ENCODE measurements at regions not wholly inside any gene's neighbourhood (a gene's known extent, or its start where the extent isn't known, plus 50 kb on each side); places are given as distances from the start of the nearest gene placed in this dataset.

DNA sequence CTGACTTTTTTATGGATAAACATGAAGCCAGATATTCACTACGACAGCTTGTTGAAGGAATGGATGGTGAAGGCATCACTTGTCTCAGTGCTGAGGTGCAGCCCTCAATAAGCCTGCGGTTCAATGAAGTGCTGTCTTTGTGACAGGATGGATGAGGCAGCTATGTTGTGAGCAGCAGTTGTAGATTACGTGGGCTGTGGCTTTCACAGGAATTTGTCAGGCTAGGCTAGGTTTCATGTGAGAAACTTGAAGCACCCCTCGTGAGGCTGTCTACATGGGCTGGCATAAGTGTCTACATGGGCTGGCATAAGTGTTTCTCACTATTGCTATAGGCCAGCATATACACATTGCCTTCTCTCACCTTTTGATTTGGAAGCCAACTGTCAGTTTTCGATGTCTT lies 1050.0 kb downstream of the ADGRL3 start:
- intact Hi-C loops (cut with DNase I): no loop called here
- no peaks in the 10 kb centered on the region for H3K9me3 ChIP-seq
- H3K27ac ChIP-seq: no peak overlapping the region
- no peaks in the 10 kb centered on the region for H3K27me3 ChIP-seq
- H3K36me3 ChIP-seq: no peaks in the 10 kb centered on the region
- TF ChIP-seq, protein P1, sequence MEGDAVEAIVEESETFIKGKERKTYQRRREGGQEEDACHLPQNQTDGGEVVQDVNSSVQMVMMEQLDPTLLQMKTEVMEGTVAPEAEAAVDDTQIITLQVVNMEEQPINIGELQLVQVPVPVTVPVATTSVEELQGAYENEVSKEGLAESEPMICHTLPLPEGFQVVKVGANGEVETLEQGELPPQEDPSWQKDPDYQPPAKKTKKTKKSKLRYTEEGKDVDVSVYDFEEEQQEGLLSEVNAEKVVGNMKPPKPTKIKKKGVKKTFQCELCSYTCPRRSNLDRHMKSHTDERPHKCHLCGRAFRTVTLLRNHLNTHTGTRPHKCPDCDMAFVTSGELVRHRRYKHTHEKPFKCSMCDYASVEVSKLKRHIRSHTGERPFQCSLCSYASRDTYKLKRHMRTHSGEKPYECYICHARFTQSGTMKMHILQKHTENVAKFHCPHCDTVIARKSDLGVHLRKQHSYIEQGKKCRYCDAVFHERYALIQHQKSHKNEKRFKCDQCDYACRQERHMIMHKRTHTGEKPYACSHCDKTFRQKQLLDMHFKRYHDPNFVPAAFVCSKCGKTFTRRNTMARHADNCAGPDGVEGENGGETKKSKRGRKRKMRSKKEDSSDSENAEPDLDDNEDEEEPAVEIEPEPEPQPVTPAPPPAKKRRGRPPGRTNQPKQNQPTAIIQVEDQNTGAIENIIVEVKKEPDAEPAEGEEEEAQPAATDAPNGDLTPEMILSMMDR (IDR thresholded peaks at IDR 0.05): no peak
- no peak overlapping the region for H3K4me3 ChIP-seq
- H3K4me1 ChIP-seq: no peaks in the 10 kb centered on the region
- DNase-seq (ENCODE audit: low spot score in 2 of 2): no peak

DNA sequence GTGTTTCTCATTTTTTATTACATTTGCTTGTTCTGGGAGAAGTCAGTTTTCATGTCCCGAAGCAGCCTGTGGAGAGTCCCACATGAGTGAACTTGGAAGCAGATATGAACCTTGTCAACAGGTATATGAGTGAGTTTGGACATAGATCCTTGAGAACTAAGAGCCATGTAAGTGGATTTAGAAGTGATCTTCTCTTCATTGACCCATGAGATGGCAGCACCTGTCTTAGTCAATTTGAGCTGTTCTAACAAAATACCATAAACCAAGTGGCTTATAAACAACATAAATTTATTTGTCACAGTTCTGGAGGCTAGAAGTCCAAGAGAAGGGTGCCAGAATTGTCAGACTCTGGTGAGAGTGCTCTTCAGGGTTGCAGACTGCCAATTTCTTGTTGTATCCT lies 1043.8 kb downstream of the ADGRL3 start:
- intact Hi-C loops (cut with DNase I): no loop called here
- no peak for DNase-seq (ENCODE audit: low spot score in 2 of 2)
- H3K9me3 ChIP-seq: no peaks in the 10 kb centered on the region
- H3K27ac ChIP-seq: no peak overlapping the region
- no peaks in the 10 kb centered on the region for H3K36me3 ChIP-seq
- H3K4me1 ChIP-seq: no peaks in the 10 kb centered on the region
- TF ChIP-seq, protein P1 (IDR thresholded peaks at IDR 0.05): no peak
- no peak overlapping the region for H3K4me3 ChIP-seq
- H3K27me3 ChIP-seq: no peaks in the 10 kb centered on the region

DNA sequence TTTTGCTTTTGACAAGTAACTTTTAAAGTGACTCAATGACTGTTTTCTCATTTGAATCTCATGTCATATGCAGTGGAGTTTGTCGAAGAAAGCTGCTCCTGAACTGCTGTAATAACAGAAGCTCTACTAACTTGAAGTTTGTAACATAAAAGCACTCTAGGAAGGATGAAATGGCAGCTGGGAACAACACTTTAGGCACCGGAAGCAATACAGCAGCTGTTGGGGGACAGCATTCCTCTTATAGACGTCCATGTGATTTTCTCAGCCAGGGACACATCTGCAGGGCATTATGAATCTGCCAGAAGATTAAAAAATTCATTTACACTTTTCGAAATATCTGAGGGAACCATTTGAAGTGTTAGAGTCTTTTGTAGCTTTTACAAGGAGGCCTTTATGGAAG lies 1035.8 kb downstream of the ADGRL3 start:
- no peaks in the 10 kb centered on the region for H3K36me3 ChIP-seq
- no peaks in the 10 kb centered on the region for H3K9me3 ChIP-seq
- TF ChIP-seq, protein P1 (IDR thresholded peaks at IDR 0.05): no peak
- H3K27ac ChIP-seq: no peak overlapping the region
- no peaks in the 10 kb centered on the region for H3K27me3 ChIP-seq
- H3K4me3 ChIP-seq: no peak overlapping the region
- H3K4me1 ChIP-seq: no peaks in the 10 kb centered on the region
- intact Hi-C loops (cut with DNase I): no loop called here
- no peak for DNase-seq (ENCODE audit: low spot score in 2 of 2)

DNA sequence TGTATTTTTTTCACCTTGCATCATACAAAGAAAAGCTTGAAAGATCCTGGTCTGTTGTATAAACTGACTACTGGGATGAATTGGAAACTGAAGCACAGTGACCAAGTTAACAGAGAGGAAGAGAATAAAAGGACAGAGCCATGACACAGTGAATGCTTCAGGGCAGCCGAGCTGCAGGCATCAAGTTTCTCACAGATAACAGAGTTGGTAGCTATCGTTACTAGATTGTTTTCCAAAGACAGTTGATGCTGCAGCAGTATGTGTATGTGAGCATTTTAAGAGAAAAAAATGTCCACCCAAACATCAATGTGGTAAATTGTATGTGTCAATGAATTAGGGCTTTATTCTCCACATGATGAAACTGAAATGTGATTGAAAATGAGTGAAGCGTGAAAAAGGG lies 1032.7 kb downstream of the ADGRL3 start:
- H3K4me1 ChIP-seq: no peaks in the 10 kb centered on the region
- H3K4me3 ChIP-seq: no peak overlapping the region
- no peaks in the 10 kb centered on the region for H3K36me3 ChIP-seq
- H3K27ac ChIP-seq: no peak overlapping the region
- no peak for DNase-seq (ENCODE audit: low spot score in 2 of 2)
- H3K9me3 ChIP-seq: no peaks in the 10 kb centered on the region
- TF ChIP-seq, protein P1 (IDR thresholded peaks at IDR 0.05): no peak
- intact Hi-C loops (cut with DNase I): no loop called here
- no peaks in the 10 kb centered on the region for H3K27me3 ChIP-seq

DNA sequence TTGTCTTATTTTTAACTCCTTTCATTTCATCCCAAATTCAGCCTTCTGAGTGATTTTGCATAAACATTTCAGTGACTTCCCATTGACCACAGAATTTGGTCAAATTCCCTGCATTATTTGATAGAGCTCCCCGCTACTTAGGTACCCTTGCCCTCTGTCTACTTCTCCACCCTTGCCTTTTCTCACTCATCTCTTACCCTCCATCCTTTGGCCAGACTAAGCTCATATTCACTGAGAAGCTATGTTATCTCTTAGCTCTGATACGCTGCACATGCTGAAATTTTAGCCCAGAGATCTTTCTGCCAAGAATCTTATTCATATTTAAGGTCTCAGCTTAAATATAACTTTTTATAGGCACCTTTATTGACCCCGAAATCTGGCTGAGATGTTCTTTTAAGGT lies 1031.9 kb downstream of the ADGRL3 start:
- no peak overlapping the region for H3K4me3 ChIP-seq
- no peaks in the 10 kb centered on the region for H3K36me3 ChIP-seq
- no peaks in the 10 kb centered on the region for H3K4me1 ChIP-seq
- intact Hi-C loops (cut with DNase I): no loop called here
- H3K27ac ChIP-seq: no peak overlapping the region
- TF ChIP-seq, protein P1 (IDR thresholded peaks at IDR 0.05): no peak
- no peaks in the 10 kb centered on the region for H3K9me3 ChIP-seq
- no peaks in the 10 kb centered on the region for H3K27me3 ChIP-seq
- DNase-seq (ENCODE audit: low spot score in 2 of 2): no peak

DNA sequence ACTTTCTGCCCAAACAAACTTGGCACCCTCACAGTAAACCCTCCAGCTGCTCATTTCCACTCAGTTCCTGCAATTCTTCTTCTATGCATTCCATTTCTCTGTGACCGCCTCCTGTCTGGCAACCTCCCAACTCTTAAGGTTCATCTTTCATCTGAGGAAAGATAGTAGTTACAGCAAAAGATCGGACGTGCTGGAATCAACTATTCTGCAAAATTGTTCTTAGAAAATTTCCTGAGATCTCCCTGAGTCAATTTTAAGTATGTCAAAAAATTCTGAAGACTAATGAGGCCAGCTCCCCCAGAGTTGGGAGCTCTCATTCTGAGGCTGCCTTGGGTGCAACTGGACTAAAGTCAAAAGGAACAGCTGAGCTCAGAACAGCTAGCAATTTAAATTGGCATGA lies 1026.0 kb downstream of the ADGRL3 start:
- Histone ChIP-seq H3K27ac (no peak overlapping the region), H3K4me3 (no peak overlapping the region), H3K27me3 (no peaks in the 10 kb centered on the region), H3K4me1 (no peaks in the 10 kb centered on the region), H3K36me3 (no peaks in the 10 kb centered on the region), H3K9me3 (no peaks in the 10 kb centered on the region)
- DNase-seq (ENCODE audit: low spot score in 2 of 2): no peak
- intact Hi-C loops (cut with DNase I): no loop called here
- TF ChIP-seq, protein P1 (IDR thresholded peaks at IDR 0.05): no peak
